H1 (cell line): ENCODE measurements at regions not wholly inside any gene's neighbourhood (a gene's known extent, or its start where the extent isn't known, plus 50 kb on each side); places are given as distances from the start of the nearest gene placed in this dataset.
A peak's percentile ranks its signal among the peaks of the same experiment; 100 is the strongest.

ENCODE experiments used
- CTCF ChIA-PET: fragments of 300-600 bp; sonication (Branson Sonifier 250); formaldehyde crosslinking; loops from one replicate; lab custom pipeline; 2021; ENCODE audit not compliant: partially characterized antibody; lab: Charles Lee
- POLR2A ChIA-PET: fragments of 300-600 bp; sonication (Branson Sonifier 250); formaldehyde crosslinking; loops from one replicate; lab custom pipeline; 2021; ENCODE audit warnings: inconsistent platforms; ENCODE audit not compliant: partially characterized antibody; lab: Charles Lee
- DNase-seq, 2 experiments: peaks; one replicate each; pipeline versions ENCODE4 v3.0.0 to v3.0.0-alpha.2; 2010 to 2022; ENCODE audit warnings: low spot score in 2 of 2, low read depth in 1 of 2, mixed read lengths in 1 of 2
- FAIRE-seq: peaks from 2 replicates; lab custom pipeline; 2011; peaks lifted over from hg19 to GRCh38; lab: Jason Lieb, UNC
- H2AFZ ChIP-seq: 2 replicates; pipeline ENCODE4 v1.8.1; 2012; ENCODE audit warnings: low read length, inconsistent platforms
- H2AK5ac ChIP-seq: 2 replicates; pipeline ENCODE4 v1.6.1; 2013; ENCODE audit warnings: low read depth, low read length
- H2BK120ac ChIP-seq: replicated peaks from 2 replicates; pipeline ENCODE3; 2013; ENCODE audit warnings: low read depth, low read length, inconsistent platforms
- H2BK12ac ChIP-seq: 2 replicates; pipeline ENCODE4 v1.6.1; 2013; ENCODE audit warnings: low read depth, low read length
- H2BK15ac ChIP-seq: 2 replicates; pipeline ENCODE4 v1.6.1; 2013; ENCODE audit warnings: low read length
- H2BK20ac ChIP-seq: 2 replicates; pipeline ENCODE4 v1.6.1; 2013; ENCODE audit warnings: low read length
- H2BK5ac ChIP-seq: 2 replicates; pipeline ENCODE4 v1.6.1; 2013; ENCODE audit warnings: low read depth, low read length
- H3K14ac ChIP-seq: 2 replicates; pipeline ENCODE4 v1.6.1; 2013; ENCODE audit warnings: inconsistent platforms; ENCODE audit not compliant: insufficient read length
- H3K18ac ChIP-seq: 2 replicates; pipeline ENCODE4 v1.6.1; 2013; ENCODE audit warnings: low read length; ENCODE audit errors: extremely low read depth
- H3K23ac ChIP-seq: 2 replicates; pipeline ENCODE4 v1.6.1; 2013; ENCODE audit warnings: inconsistent platforms; ENCODE audit not compliant: insufficient read length
- H3K23me2 ChIP-seq: 2 replicates; pipeline ENCODE4 v1.6.1; 2013; ENCODE audit warnings: low read depth, low read length
- H3K27ac ChIP-seq: 2 replicates; pipeline ENCODE4 v1.6.1; 2011; ENCODE audit warnings: low read depth, low read length, inconsistent platforms
- H3K27me3 ChIP-seq, 4 experiments: replicated peaks in 1 of 4; 1 replicate in 1 of 4; 2 replicates in 3 of 4; pipeline versions ENCODE4 v1.6.1 to v1.8.1; 2011 to 2013; ENCODE audit warnings: low read length in 3 of 4, mild to moderate bottlenecking in 3 of 4, inconsistent platforms in 2 of 4, mixed read lengths in 2 of 4, moderate library complexity in 1 of 4; ENCODE audit not compliant: control insufficient read depth in 3 of 4, insufficient read depth in 3 of 4; ENCODE audit errors: extremely low read depth in 1 of 4
- H3K36me3 ChIP-seq, 4 experiments: 2 replicates each; pipeline versions ENCODE4 v1.6.1 to v1.8.1; 2011 to 2013; ENCODE audit warnings: mild to moderate bottlenecking in 4 of 4, low read length in 3 of 4, moderate library complexity in 2 of 4, control low read depth in 1 of 4, inconsistent platforms in 1 of 4; ENCODE audit not compliant: insufficient read depth in 4 of 4, control insufficient read depth in 2 of 4
- H3K4ac ChIP-seq: replicated peaks from 2 replicates; pipeline ENCODE3; 2013; ENCODE audit warnings: low read length, low read depth, mixed read lengths, inconsistent platforms; ENCODE audit not compliant: insufficient read length
- H3K4me1 ChIP-seq, 4 experiments: replicated peaks in 1 of 4; 1 replicate in 1 of 4; 2 replicates in 3 of 4; pipeline versions ENCODE4 v1.6.1 to v1.8.1; 2011 to 2013; ENCODE audit warnings: low read length in 3 of 4, inconsistent platforms in 2 of 4, mixed read lengths in 1 of 4; ENCODE audit not compliant: insufficient read depth in 4 of 4, control insufficient read depth in 3 of 4
- H3K4me2 ChIP-seq, 2 experiments: 2 replicates each; pipeline versions ENCODE4 v1.6.1 to v1.8.1; 2011 to 2013; ENCODE audit warnings: low read depth in 2 of 2, low read length in 2 of 2, control low read depth in 1 of 2, inconsistent platforms in 1 of 2, mild to moderate bottlenecking in 1 of 2; ENCODE audit not compliant: insufficient read depth in 1 of 2
- H3K4me3 ChIP-seq, 4 experiments: fragments of 200-600, 300-600 bp in 1 of 4; sonication (generic), shearing (Covaris generic), sonication (Bioruptor Twin) in 1 of 4; 2 replicates each; pipeline versions ENCODE4 v1.5.1 to v1.8.1; 2011 to 2016; ENCODE audit warnings: low read length in 4 of 4, low read depth in 3 of 4, control low read depth in 2 of 4, inconsistent platforms in 2 of 4, mild to moderate bottlenecking in 2 of 4, mixed read lengths in 1 of 4, moderate library complexity in 1 of 4; ENCODE audit not compliant: insufficient read depth in 2 of 4; ENCODE audit errors: extremely low read depth in 1 of 4
- H3K56ac ChIP-seq: replicated peaks from 2 replicates; pipeline ENCODE3; 2013; ENCODE audit warnings: low read depth, mild to moderate bottlenecking, mixed read lengths, low read length, inconsistent platforms; ENCODE audit not compliant: insufficient read length
- H3K79me1 ChIP-seq: 2 replicates; pipeline ENCODE4 v1.6.1; 2013; ENCODE audit warnings: low read depth, low read length, control low read depth
- H3K79me2 ChIP-seq, 2 experiments: 2 replicates each; pipeline versions ENCODE4 v1.6.1 to v1.8.1; 2012 to 2013; ENCODE audit warnings: low read length in 2 of 2, mild to moderate bottlenecking in 2 of 2, inconsistent platforms in 1 of 2; ENCODE audit not compliant: insufficient read depth in 2 of 2, control insufficient read depth in 1 of 2
- H3K9ac ChIP-seq, 4 experiments: replicated peaks in 1 of 4; 1 replicate in 1 of 4; 2 replicates in 3 of 4; pipeline versions ENCODE4 v1.6.1 to v1.8.1; 2011 to 2013; ENCODE audit warnings: low read depth in 3 of 4, low read length in 3 of 4, control low read depth in 2 of 4, mild to moderate bottlenecking in 2 of 4, moderate library complexity in 2 of 4, inconsistent platforms in 1 of 4; ENCODE audit errors: extremely low read depth in 1 of 4
- H3K9me3 ChIP-seq, 2 experiments: 2 replicates each; pipeline versions ENCODE4 v1.6.1 to v1.8.1; 2012 to 2013; ENCODE audit warnings: mild to moderate bottlenecking in 2 of 2, moderate library complexity in 2 of 2, control low read depth in 1 of 2, inconsistent platforms in 1 of 2, low read depth in 1 of 2, low read length in 1 of 2, mixed read lengths in 1 of 2; ENCODE audit not compliant: insufficient read depth in 2 of 2
- H4K20me1 ChIP-seq, 2 experiments: replicated peaks in 1 of 2; 2 replicates each; pipeline versions ENCODE3 to v1.8.1; 2011 to 2013; ENCODE audit warnings: inconsistent platforms in 2 of 2, low read length in 2 of 2, mild to moderate bottlenecking in 1 of 2; ENCODE audit not compliant: insufficient read depth in 2 of 2, control insufficient read depth in 1 of 2
- H4K5ac ChIP-seq: 2 replicates; pipeline ENCODE4 v1.6.1; 2013; ENCODE audit warnings: low read length, low read depth, mixed read lengths, inconsistent platforms; ENCODE audit not compliant: insufficient read length
- H4K8ac ChIP-seq: 2 replicates; pipeline ENCODE4 v1.8.0; 2013; ENCODE audit warnings: mild to moderate bottlenecking, moderate library complexity, low read length, inconsistent platforms; ENCODE audit not compliant: insufficient read depth; ENCODE audit errors: extremely low read depth
- H4K91ac ChIP-seq: replicated peaks from 2 replicates; pipeline ENCODE3; 2013; ENCODE audit warnings: low read length, mixed read lengths, inconsistent platforms; ENCODE audit not compliant: insufficient read length
- GABPA ChIP-seq: IDR thresholded peaks from 2 replicates; pipeline ENCODE4 v1.6.1; 2011; ENCODE audit warnings: mild to moderate bottlenecking, low read length, moderate library complexity, borderline replicate concordance; ENCODE audit not compliant: insufficient read depth
- HDAC6 ChIP-seq: IDR thresholded peaks from one replicate; pipeline ENCODE4 v1.7.1; 2012; ENCODE audit warnings: low read depth, mild to moderate bottlenecking, inconsistent platforms, low read length, moderate library complexity
- RAD21 ChIP-seq, 2 experiments: IDR thresholded peaks in 1 of 2; conservative IDR thresholded peaks in 1 of 2; 2 replicates each; pipeline ENCODE4 v1.6.1; 2011; ENCODE audit warnings: low read depth in 2 of 2, low read length in 2 of 2, improper control_type of control experiment in 1 of 2, inconsistent platforms in 1 of 2, mild to moderate bottlenecking in 1 of 2, moderate library complexity in 1 of 2
- WGBS, 2 experiments: shearing (Covaris generic) in 1 of 2; methylation state at CpG; one replicate each; pipeline versions ENCODE4 v1.1.6 to v1.1.7; 2013 to 2015; ENCODE audit warnings: low lambda C conversion rate in 2 of 2, mixed read lengths in 2 of 2, inconsistent platforms in 1 of 2, low coverage in 1 of 2, missing lambda C conversion rate in 1 of 2; ENCODE audit not compliant: insufficient replicate concordance in 2 of 2, insufficient coverage in 1 of 2, insufficient read length in 1 of 2; ENCODE audit errors: extremely low coverage in 1 of 2, missing lambda C conversion rate in 1 of 2; 5-methylcytosine and 5-hydroxymethylcytosine counted together
- TF ChIP-seq, protein P1 (sequence below), 3 experiments: IDR thresholded peaks; 1 replicate in 2 of 3; 2 replicates in 1 of 3; pipeline versions ENCODE4 v1.5.1 to v1.6.1; 2011; ENCODE audit warnings: low read length in 3 of 3, mild to moderate bottlenecking in 3 of 3, inconsistent platforms in 2 of 3, low read depth in 1 of 3, moderate library complexity in 1 of 3; ENCODE audit not compliant: insufficient read depth in 1 of 3; ENCODE audit errors: control extremely low read depth in 1 of 3

- H3K4ac ChIP-seq = no peak overlapping the region
- H3K9ac ChIP-seq = no peak overlapping the region
- no peak overlapping the region for H2BK5ac ChIP-seq
- no peak overlapping the region for H2BK12ac ChIP-seq
- no peaks in the 10 kb centered on the region; a peak in 1 of 8 replicates for H3K36me3 ChIP-seq
- no peak overlapping the region for H2BK20ac ChIP-seq
- H3K27ac ChIP-seq = no peak overlapping the region
- no peak overlapping the region for H3K4me3 ChIP-seq
- no peak overlapping the region for H2BK15ac ChIP-seq
- WGBS, 2 experiments = 89% methylated on average over 4 of the region's 4 CpGs; no CpG with 5 or more reads in 1 of the 2 experiments
- H3K9me3 ChIP-seq = peaks cover 0 to 4% of the 10 kb centered on the region in 2 experiments; a peak in 2 of 4 replicates
- H4K20me1 ChIP-seq = no peaks in the 10 kb centered on the region
- H2BK120ac ChIP-seq = no peak overlapping the region
- H3K4me2 ChIP-seq = no peak overlapping the region
- no peak overlapping the region for H3K14ac ChIP-seq
- H3K23me2 ChIP-seq = no peaks in the 10 kb centered on the region
- ChIA-PET POLR2A (no interaction called here), CTCF (interaction anchor here (0.9 to 1.5 kb wide), 4 partner anchors 11 to 123 kb away, joined by 3 to 6 read pairs (median 4); no protein-coding TSS in a partner anchor)
- H4K91ac ChIP-seq = no peak overlapping the region
- no peak overlapping the region for H4K8ac ChIP-seq
- TF ChIP-seq, protein P1, sequence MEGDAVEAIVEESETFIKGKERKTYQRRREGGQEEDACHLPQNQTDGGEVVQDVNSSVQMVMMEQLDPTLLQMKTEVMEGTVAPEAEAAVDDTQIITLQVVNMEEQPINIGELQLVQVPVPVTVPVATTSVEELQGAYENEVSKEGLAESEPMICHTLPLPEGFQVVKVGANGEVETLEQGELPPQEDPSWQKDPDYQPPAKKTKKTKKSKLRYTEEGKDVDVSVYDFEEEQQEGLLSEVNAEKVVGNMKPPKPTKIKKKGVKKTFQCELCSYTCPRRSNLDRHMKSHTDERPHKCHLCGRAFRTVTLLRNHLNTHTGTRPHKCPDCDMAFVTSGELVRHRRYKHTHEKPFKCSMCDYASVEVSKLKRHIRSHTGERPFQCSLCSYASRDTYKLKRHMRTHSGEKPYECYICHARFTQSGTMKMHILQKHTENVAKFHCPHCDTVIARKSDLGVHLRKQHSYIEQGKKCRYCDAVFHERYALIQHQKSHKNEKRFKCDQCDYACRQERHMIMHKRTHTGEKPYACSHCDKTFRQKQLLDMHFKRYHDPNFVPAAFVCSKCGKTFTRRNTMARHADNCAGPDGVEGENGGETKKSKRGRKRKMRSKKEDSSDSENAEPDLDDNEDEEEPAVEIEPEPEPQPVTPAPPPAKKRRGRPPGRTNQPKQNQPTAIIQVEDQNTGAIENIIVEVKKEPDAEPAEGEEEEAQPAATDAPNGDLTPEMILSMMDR (IDR thresholded peaks at IDR 0.05; ENCODE audit: control extremely low read depth in 1 of 3, insufficient read depth in 1 of 3, low read depth in 1 of 3, low read length in 3 of 3) = peak; percentile 29 to 68 (median 60); a peak in 3 of 4 replicates
- TF ChIP-seq RAD21 (IDR thresholded peaks at IDR 0.05 in 1 of 2, conservative IDR thresholded peaks at IDR 0.05 in 1 of 2; ENCODE audit: low read depth in 2 of 2, low read length in 2 of 2) = peak; percentile 31 to 51
- no peak for TF ChIP-seq HDAC6
- TF ChIP-seq GABPA = no peak
- H2AK5ac ChIP-seq = no peak overlapping the region
- H3K79me2 ChIP-seq = no peaks in the 10 kb centered on the region
- no peaks in the 10 kb centered on the region for H3K27me3 ChIP-seq
- no peak overlapping the region for H3K56ac ChIP-seq
- no peaks in the 10 kb centered on the region for H3K79me1 ChIP-seq
- H3K23ac ChIP-seq = no peak overlapping the region
- H2AFZ ChIP-seq = no peak overlapping the region
- no peak overlapping the region for H4K5ac ChIP-seq
- FAIRE-seq = no peak
- DNase-seq = no peak
- H3K4me1 ChIP-seq = no peaks in the 10 kb centered on the region
- H3K18ac ChIP-seq = no peak overlapping the region
These were observed 120.2 kb downstream of the TEX36 start for GRCh38 chr10:125562737-125563136.
